ENCODE measurements at regions not wholly inside any gene's neighbourhood (a gene's known extent, or its start where the extent isn't known, plus 50 kb on each side); places are given as distances from the start of the nearest gene placed in this dataset.

DNA sequence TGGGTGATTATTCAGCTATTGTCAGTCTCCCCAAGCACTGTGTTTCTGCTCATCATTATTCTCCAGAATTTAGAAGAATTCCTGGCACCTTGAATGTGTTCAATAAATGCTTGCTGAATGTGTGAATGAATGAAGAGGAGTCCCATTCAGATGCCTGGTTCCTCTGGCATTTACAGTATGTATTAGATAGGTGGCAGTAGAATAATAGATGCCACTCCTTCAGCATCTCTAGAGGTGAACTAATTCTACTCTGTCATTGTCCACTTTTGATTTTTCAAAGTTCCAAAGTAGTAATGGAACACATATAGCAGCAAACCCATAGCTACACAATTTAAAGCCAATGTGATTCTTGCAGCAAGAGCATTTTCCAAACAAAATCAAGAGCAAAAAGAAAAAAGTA, 118.9 kb upstream of the CEP162 start:
- H3K4me3 Mint-ChIP-seq: no peak overlapping the region
- H3K36me3 Mint-ChIP-seq (ENCODE audit: low read depth): no peaks in the 10 kb centered on the region
- no peaks in the 10 kb centered on the region for H3K9me3 Mint-ChIP-seq
- no peak overlapping the region for H3K27ac Mint-ChIP-seq
- ATAC-seq (no peak), DNase-seq (no peak)
- H3K27me3 Mint-ChIP-seq: no peaks in the 10 kb centered on the region
- TF ChIP-seq CTCF (IDR thresholded peaks at IDR 0.05): no peak
- no peaks in the 10 kb centered on the region for H3K4me1 Mint-ChIP-seq (ENCODE audit: low read depth)
- ChIA-PET CTCF (no interaction called here), POLR2A (no interaction called here)
- intact Hi-C loops (cut with micrococcal nuclease): no loop called here

GRCh38 chr6:84344005-84344404, 116.6 kb upstream of the CEP162 start:
- CTCF ChIA-PET: no interaction called here
- POLR2A ChIA-PET: no interaction called here
- ATAC-seq (no peak), DNase-seq (no peak)
- peaks cover 2% of the 10 kb centered on the region for H3K27me3 Mint-ChIP-seq
- TF ChIP-seq CTCF (IDR thresholded peaks at IDR 0.05): no peak
- H3K4me3 Mint-ChIP-seq: no peak overlapping the region
- H3K27ac Mint-ChIP-seq: no peak overlapping the region
- H3K9me3 Mint-ChIP-seq: peaks cover 2% of the 10 kb centered on the region
- H3K4me1 Mint-ChIP-seq (ENCODE audit: low read depth): no peaks in the 10 kb centered on the region
- intact Hi-C loops (cut with micrococcal nuclease): no loop called here
- H3K36me3 Mint-ChIP-seq (ENCODE audit: low read depth): no peaks in the 10 kb centered on the region

DNA sequence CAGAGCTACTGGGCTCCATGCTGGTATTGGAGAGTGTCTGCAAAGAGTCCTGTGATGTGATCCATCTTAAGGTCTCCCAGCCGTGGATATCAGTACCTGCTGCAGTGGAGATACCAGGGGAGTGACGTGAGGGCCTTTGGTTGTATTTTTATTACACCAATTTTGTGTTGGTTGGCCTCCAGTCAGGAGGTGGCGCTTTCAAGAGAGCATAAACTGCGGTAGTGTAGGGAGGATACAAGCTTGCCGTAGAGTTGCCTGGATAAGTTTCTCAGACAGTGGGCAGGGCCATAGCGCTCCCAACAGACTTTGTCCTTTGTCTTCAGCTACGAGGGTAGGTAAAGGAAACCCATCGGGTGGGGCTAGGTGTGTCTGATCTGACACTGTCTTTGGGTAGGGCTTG, 113.0 kb upstream of the CEP162 start:
- CTCF ChIA-PET: no interaction called here
- Mint-ChIP-seq H3K4me1 (ENCODE audit: low read depth) (no peaks in the 10 kb centered on the region), H3K27ac (no peak overlapping the region), H3K9me3 (peaks cover 20% of the 10 kb centered on the region), H3K36me3 (ENCODE audit: low read depth) (no peaks in the 10 kb centered on the region), H3K27me3 (peaks cover 2% of the 10 kb centered on the region), H3K4me3 (no peak overlapping the region)
- intact Hi-C loops (cut with micrococcal nuclease): no loop called here
- DNase-seq (no peak), ATAC-seq (no peak)
- POLR2A ChIA-PET: no interaction called here
- TF ChIP-seq CTCF (IDR thresholded peaks at IDR 0.05): no peak

GRCh38 chr6:84333842-84334241, 106.4 kb upstream of the CEP162 start:
- Mint-ChIP-seq H3K36me3 (ENCODE audit: low read depth) (no peaks in the 10 kb centered on the region), H3K4me1 (ENCODE audit: low read depth) (no peaks in the 10 kb centered on the region), H3K27ac (no peak overlapping the region), H3K27me3 (no peaks in the 10 kb centered on the region), H3K9me3 (peaks cover 18% of the 10 kb centered on the region), H3K4me3 (no peak overlapping the region)
- ChIA-PET POLR2A (no interaction called here), CTCF (no interaction called here)
- DNase-seq (no peak), ATAC-seq (no peak)
- no peak for TF ChIP-seq CTCF (IDR thresholded peaks at IDR 0.05)
- intact Hi-C loops (cut with micrococcal nuclease): no loop called here

DNA sequence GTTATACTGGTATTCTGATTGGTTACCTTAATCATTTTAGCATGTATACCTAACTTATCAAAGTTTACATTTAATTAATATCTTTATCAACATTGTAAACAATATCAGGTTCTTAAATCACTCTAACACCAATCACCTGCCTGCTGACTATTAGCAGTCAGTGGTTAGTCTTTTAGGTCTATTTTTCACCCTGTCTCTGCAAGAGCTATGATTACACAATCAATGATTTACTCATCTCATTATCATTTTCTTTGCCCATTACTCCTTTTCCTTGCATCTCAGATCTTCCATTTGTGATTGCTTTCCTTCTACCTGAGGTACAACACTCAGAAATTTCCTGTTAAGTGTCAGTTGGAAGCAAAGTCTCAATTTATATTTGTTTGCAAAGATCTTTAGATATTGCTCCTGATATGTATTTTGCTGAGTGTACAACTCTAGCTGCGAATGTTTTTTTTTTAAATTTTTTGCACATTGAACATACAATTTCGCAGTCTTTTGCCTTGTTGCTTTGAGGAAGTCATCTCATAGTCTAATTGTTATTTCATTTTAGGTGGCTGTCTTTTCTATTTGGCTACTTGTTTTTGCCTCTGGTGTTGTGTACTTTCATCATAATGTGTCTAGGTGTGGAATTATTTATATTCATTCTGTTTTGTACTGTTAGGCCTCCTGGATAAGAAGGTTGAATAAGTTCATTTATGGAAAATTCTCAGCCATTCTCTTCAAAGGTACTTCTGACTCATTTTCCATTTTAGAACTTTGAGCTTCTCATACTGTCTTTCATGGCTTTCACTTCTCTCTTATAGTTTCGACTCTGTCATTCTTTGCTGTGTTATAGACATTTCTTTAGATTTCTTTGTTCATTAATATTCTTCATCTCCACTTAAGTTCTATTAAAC, 104.9 kb upstream of the CEP162 start:
- intact Hi-C loops (cut with micrococcal nuclease): no loop called here
- Mint-ChIP-seq H3K27me3 (no peaks in the 10 kb centered on the region), H3K27ac (no peak overlapping the region), H3K36me3 (ENCODE audit: low read depth) (no peaks in the 10 kb centered on the region), H3K9me3 (peaks cover 11% of the 10 kb centered on the region), H3K4me3 (no peak overlapping the region), H3K4me1 (ENCODE audit: low read depth) (no peaks in the 10 kb centered on the region)
- TF ChIP-seq CTCF (IDR thresholded peaks at IDR 0.05): no peak
- ChIA-PET POLR2A (no interaction called here), CTCF (no interaction called here)
- DNase-seq (no peak), ATAC-seq (no peak)
